Activated T-helper 17 cell treated with anti-CD3 and anti-CD28 coated beads, Interleukin-2, amount 50 U/mL, for 72 hours (primary cell): ENCODE measurements at regions not wholly inside any gene's neighbourhood (a gene's known extent, or its start where the extent isn't known, plus 50 kb on each side); places are given as distances from the start of the nearest gene placed in this dataset.

Source experiments
- ATAC-seq: fragments of 150-1000 bp; cut with Tn5 transposase; replicated peaks from 2 replicates; pipeline ENCODE4 v1.10.0; 2021; ENCODE audit warnings: mild to moderate bottlenecking, moderate library complexity
- H3K27ac Mint-ChIP-seq: one replicate; pipeline ENCODE4 v1.8.0; 2022; ENCODE audit warnings: mixed read lengths
- H3K27me3 Mint-ChIP-seq: one replicate; pipeline ENCODE4 v1.8.0; 2022; ENCODE audit warnings: mixed read lengths
- H3K36me3 Mint-ChIP-seq: one replicate; pipeline ENCODE4 v1.8.0; 2022; ENCODE audit warnings: low read depth, mild to moderate bottlenecking, mixed read lengths
- H3K4me1 Mint-ChIP-seq: one replicate; pipeline ENCODE4 v1.8.0; 2022; ENCODE audit warnings: mixed read lengths
- H3K4me3 Mint-ChIP-seq: one replicate; pipeline ENCODE4 v1.8.0; 2022; ENCODE audit warnings: mild to moderate bottlenecking, mixed read lengths
- H3K9me3 Mint-ChIP-seq: one replicate; pipeline ENCODE4 v1.8.0; 2022; ENCODE audit warnings: mixed read lengths

GRCh38 chr1:69269491-69269890 is 298.2 kb upstream of the LRRC7 start:
- Mint-ChIP-seq H3K9me3 (peaks cover 10% of the 10 kb centered on the region), H3K27ac (no peak overlapping the region), H3K27me3 (no peaks in the 10 kb centered on the region), H3K4me3 (no peak overlapping the region), H3K4me1 (no peaks in the 10 kb centered on the region), H3K36me3 (no peaks in the 10 kb centered on the region)
- no peak for ATAC-seq

GRCh38 chr1:69271587-69272125 is 296.1 kb upstream of the LRRC7 start:
- no peaks in the 10 kb centered on the region for H3K4me1 Mint-ChIP-seq
- no peaks in the 10 kb centered on the region for H3K36me3 Mint-ChIP-seq
- H3K4me3 Mint-ChIP-seq: no peak overlapping the region
- H3K27me3 Mint-ChIP-seq: no peaks in the 10 kb centered on the region
- peaks cover 18% of the 10 kb centered on the region for H3K9me3 Mint-ChIP-seq
- ATAC-seq: no peak
- no peak overlapping the region for H3K27ac Mint-ChIP-seq

GRCh38 chr1:69272684-69273083 is 295.0 kb upstream of the LRRC7 start:
- Mint-ChIP-seq H3K36me3 (no peaks in the 10 kb centered on the region), H3K4me3 (no peak overlapping the region), H3K27me3 (no peaks in the 10 kb centered on the region), H3K27ac (no peak overlapping the region), H3K9me3 (peaks cover 18% of the 10 kb centered on the region), H3K4me1 (no peaks in the 10 kb centered on the region)
- no peak for ATAC-seq

GRCh38 chr1:69278923-69279322 is 288.8 kb upstream of the LRRC7 start:
- Mint-ChIP-seq H3K4me3 (no peak overlapping the region), H3K9me3 (peaks cover 12% of the 10 kb centered on the region), H3K27me3 (no peaks in the 10 kb centered on the region), H3K4me1 (no peaks in the 10 kb centered on the region), H3K27ac (no peak overlapping the region), H3K36me3 (no peaks in the 10 kb centered on the region)
- no peak for ATAC-seq

- H3K27me3 Mint-ChIP-seq: no peaks in the 10 kb centered on the region
- ATAC-seq: no peak
Measured at GRCh38 chr1:69283516-69283915, 284.2 kb upstream of the LRRC7 start.

GRCh38 chr1:69284508-69284907 is 283.2 kb upstream of the LRRC7 start:
- Mint-ChIP-seq H3K27me3 (no peaks in the 10 kb centered on the region), H3K4me3 (no peak overlapping the region), H3K9me3 (peaks cover 12% of the 10 kb centered on the region), H3K36me3 (no peaks in the 10 kb centered on the region), H3K4me1 (no peaks in the 10 kb centered on the region), H3K27ac (no peak overlapping the region)
- ATAC-seq: no peak

More at GRCh38 chr1:69283516-69283915, 284.2 kb upstream of the LRRC7 start:
- peaks cover 15% of the 10 kb centered on the region for H3K9me3 Mint-ChIP-seq
- H3K36me3 Mint-ChIP-seq: no peaks in the 10 kb centered on the region
- no peak overlapping the region for H3K27ac Mint-ChIP-seq
- H3K4me1 Mint-ChIP-seq: no peaks in the 10 kb centered on the region
- no peak overlapping the region for H3K4me3 Mint-ChIP-seq

GRCh38 chr1:69288416-69288815 is 279.3 kb upstream of the LRRC7 start:
- no peaks in the 10 kb centered on the region for H3K4me1 Mint-ChIP-seq
- ATAC-seq: no peak
- no peak overlapping the region for H3K27ac Mint-ChIP-seq
- no peaks in the 10 kb centered on the region for H3K27me3 Mint-ChIP-seq
- H3K4me3 Mint-ChIP-seq: no peak overlapping the region
- peaks cover 12% of the 10 kb centered on the region for H3K9me3 Mint-ChIP-seq
- no peaks in the 10 kb centered on the region for H3K36me3 Mint-ChIP-seq

GRCh38 chr1:69290291-69290690 is 277.4 kb upstream of the LRRC7 start:
- Mint-ChIP-seq H3K9me3 (peaks cover 12% of the 10 kb centered on the region), H3K36me3 (no peaks in the 10 kb centered on the region), H3K4me3 (no peak overlapping the region), H3K27ac (no peak overlapping the region), H3K27me3 (no peaks in the 10 kb centered on the region), H3K4me1 (no peaks in the 10 kb centered on the region)
- ATAC-seq: no peak

- Mint-ChIP-seq H3K4me1 (no peaks in the 10 kb centered on the region), H3K4me3 (no peak overlapping the region), H3K27ac (no peak overlapping the region), H3K9me3 (peaks cover 12% of the 10 kb centered on the region), H3K36me3 (no peaks in the 10 kb centered on the region), H3K27me3 (no peaks in the 10 kb centered on the region)
- no peak for ATAC-seq
Measured at GRCh38 chr1:69291541-69291940, 276.2 kb upstream of the LRRC7 start.

GRCh38 chr1:69292833-69293232 is 274.9 kb upstream of the LRRC7 start:
- Mint-ChIP-seq H3K4me1 (no peaks in the 10 kb centered on the region), H3K27me3 (no peaks in the 10 kb centered on the region), H3K9me3 (peaks cover 3% of the 10 kb centered on the region), H3K36me3 (no peaks in the 10 kb centered on the region), H3K27ac (no peak overlapping the region), H3K4me3 (no peak overlapping the region)
- no peak for ATAC-seq

GRCh38 chr1:69294171-69294570 is 273.6 kb upstream of the LRRC7 start:
- Mint-ChIP-seq H3K36me3 (no peaks in the 10 kb centered on the region), H3K4me1 (no peaks in the 10 kb centered on the region), H3K27me3 (no peaks in the 10 kb centered on the region), H3K9me3 (no peaks in the 10 kb centered on the region), H3K4me3 (no peak overlapping the region), H3K27ac (no peak overlapping the region)
- ATAC-seq: no peak

GRCh38 chr1:69295265-69295664 is 272.5 kb upstream of the LRRC7 start:
- H3K4me3 Mint-ChIP-seq: no peak overlapping the region

GRCh38 chr1:69305621-69306020 is 262.1 kb upstream of the LRRC7 start:
- no peak for ATAC-seq
- H3K27ac Mint-ChIP-seq: no peak overlapping the region
- H3K4me3 Mint-ChIP-seq: no peak overlapping the region

More at GRCh38 chr1:69295265-69295664, 272.5 kb upstream of the LRRC7 start:
- ATAC-seq: no peak
- H3K27me3 Mint-ChIP-seq: no peaks in the 10 kb centered on the region
- H3K27ac Mint-ChIP-seq: no peak overlapping the region
- no peaks in the 10 kb centered on the region for H3K4me1 Mint-ChIP-seq
- no peaks in the 10 kb centered on the region for H3K36me3 Mint-ChIP-seq
- H3K9me3 Mint-ChIP-seq: no peaks in the 10 kb centered on the region

GRCh38 chr1:69312055-69312732 is 255.5 kb upstream of the LRRC7 start:
- Mint-ChIP-seq H3K36me3 (no peaks in the 10 kb centered on the region), H3K27me3 (no peaks in the 10 kb centered on the region), H3K27ac (no peak overlapping the region), H3K9me3 (peaks cover 6% of the 10 kb centered on the region), H3K4me1 (no peaks in the 10 kb centered on the region), H3K4me3 (no peak overlapping the region)
- no peak for ATAC-seq

More at GRCh38 chr1:69305621-69306020, 262.1 kb upstream of the LRRC7 start:
- no peaks in the 10 kb centered on the region for H3K36me3 Mint-ChIP-seq
- H3K4me1 Mint-ChIP-seq: no peaks in the 10 kb centered on the region
- H3K9me3 Mint-ChIP-seq: peaks cover 7% of the 10 kb centered on the region
- no peaks in the 10 kb centered on the region for H3K27me3 Mint-ChIP-seq

GRCh38 chr1:69313118-69313517 is 254.6 kb upstream of the LRRC7 start:
- Mint-ChIP-seq H3K27me3 (no peaks in the 10 kb centered on the region), H3K9me3 (peaks cover 6% of the 10 kb centered on the region), H3K4me1 (no peaks in the 10 kb centered on the region), H3K27ac (no peak overlapping the region), H3K36me3 (no peaks in the 10 kb centered on the region), H3K4me3 (no peak overlapping the region)
- ATAC-seq: no peak
